ENCODE measurements at regions not wholly inside any gene's neighbourhood (a gene's known extent, or its start where the extent isn't known, plus 50 kb on each side); places are given as distances from the start of the nearest gene placed in this dataset.

- no peak overlapping the region for H3K27ac ChIP-seq (ENCODE audit: low read depth, low read length)
- no peaks in the 10 kb centered on the region for H3K36me3 ChIP-seq (ENCODE audit: control insufficient read depth in 2 of 4, insufficient read depth in 4 of 4, low read length in 3 of 4)
- DNase-seq (ENCODE audit: low read depth in 1 of 2, low spot score in 2 of 2) = no peak
- no peak overlapping the region for H2BK12ac ChIP-seq (ENCODE audit: low read depth, low read length)
- no peaks in the 10 kb centered on the region for H3K79me2 ChIP-seq (ENCODE audit: control insufficient read depth in 1 of 2, insufficient read depth in 2 of 2, low read length in 2 of 2)
- H4K20me1 ChIP-seq (replicated peaks in 1 of 2; ENCODE audit: control insufficient read depth in 1 of 2, insufficient read depth in 2 of 2, low read length in 2 of 2) = no peaks in the 10 kb centered on the region
- H3K56ac ChIP-seq (replicated peaks; ENCODE audit: insufficient read length, low read depth, low read length) = no peak overlapping the region
- CTCF ChIA-PET (ENCODE audit: partially characterized antibody) = no interaction called here
- no peak overlapping the region for H3K4me3 ChIP-seq (ENCODE audit: extremely low read depth in 1 of 4, insufficient read depth in 2 of 4, low read depth in 3 of 4, low read length in 4 of 4)
- no peak overlapping the region for H3K18ac ChIP-seq (ENCODE audit: extremely low read depth, low read length)
- no peak overlapping the region for H2AFZ ChIP-seq (ENCODE audit: low read length)
- H4K8ac ChIP-seq (ENCODE audit: extremely low read depth, insufficient read depth, low read length) = no peak overlapping the region
- H3K9me3 ChIP-seq (ENCODE audit: insufficient read depth in 2 of 2, low read depth in 1 of 2, low read length in 1 of 2) = no peaks in the 10 kb centered on the region
- no peaks in the 10 kb centered on the region; the same call in 1 of the 2 replicates for H3K23me2 ChIP-seq (ENCODE audit: low read depth, low read length)
- no peaks in the 10 kb centered on the region for H3K79me1 ChIP-seq (ENCODE audit: low read depth, low read length)
- H3K23ac ChIP-seq (ENCODE audit: insufficient read length) = no peak overlapping the region
- no peak overlapping the region for H3K4ac ChIP-seq (replicated peaks; ENCODE audit: insufficient read length, low read depth, low read length)
- no peaks in the 10 kb centered on the region for H3K4me1 ChIP-seq (replicated peaks in 1 of 4; ENCODE audit: control insufficient read depth in 3 of 4, insufficient read depth in 4 of 4, low read length in 3 of 4)
- no peak overlapping the region for H2AK5ac ChIP-seq (ENCODE audit: low read depth, low read length)
- H2BK20ac ChIP-seq (ENCODE audit: low read length) = no peak overlapping the region
- POLR2A ChIA-PET (ENCODE audit: partially characterized antibody) = no interaction called here
- 97% methylated on average over 2 of the region's 2 CpGs; no CpG with 5 or more reads in 1 of the 2 experiments for WGBS, 2 experiments (ENCODE audit: extremely low coverage in 1 of 2, insufficient coverage in 1 of 2, insufficient read length in 1 of 2, insufficient replicate concordance in 2 of 2, low coverage in 1 of 2, low lambda C conversion rate in 2 of 2, missing lambda C conversion rate in 1 of 2)
- no peak overlapping the region for H4K5ac ChIP-seq (ENCODE audit: insufficient read length, low read depth, low read length)
- no peak overlapping the region for H3K9ac ChIP-seq (replicated peaks in 1 of 4; ENCODE audit: extremely low read depth in 1 of 4, low read depth in 3 of 4, low read length in 3 of 4)
- no peak overlapping the region for H4K91ac ChIP-seq (replicated peaks; ENCODE audit: insufficient read length, low read length)
- H2BK120ac ChIP-seq (replicated peaks; ENCODE audit: low read depth, low read length) = no peak overlapping the region
- no peak overlapping the region for H3K14ac ChIP-seq (ENCODE audit: insufficient read length)
- no peak overlapping the region for H2BK15ac ChIP-seq (ENCODE audit: low read length)
- no peak overlapping the region for H2BK5ac ChIP-seq (ENCODE audit: low read depth, low read length)
- H3K4me2 ChIP-seq (ENCODE audit: insufficient read depth in 1 of 2, low read depth in 2 of 2, low read length in 2 of 2) = no peak overlapping the region
- H3K27me3 ChIP-seq (replicated peaks in 1 of 4; ENCODE audit: control insufficient read depth in 3 of 4, extremely low read depth in 1 of 4, insufficient read depth in 3 of 4, low read length in 3 of 4) = no peaks in the 10 kb centered on the region
- no peak for FAIRE-seq
- TF ChIP-seq SRF (IDR thresholded peaks at IDR 0.05; ENCODE audit: low read depth, low read length) = no peak
- TF ChIP-seq RFX5 (IDR thresholded peaks at IDR 0.05; ENCODE audit: borderline replicate concordance, low read depth, low read length) = no peak
- TF ChIP-seq YY1 (IDR thresholded peaks at IDR 0.05; ENCODE audit: low read depth, low read length) = no peak
- no peak for TF ChIP-seq GABPA (IDR thresholded peaks at IDR 0.05; ENCODE audit: borderline replicate concordance, insufficient read depth, low read length)
- TF ChIP-seq CTCF (IDR thresholded peaks at IDR 0.05; ENCODE audit: control extremely low read depth in 1 of 3, insufficient read depth in 1 of 3, low read depth in 1 of 3, low read length in 3 of 3) = no peak
- no peak for TF ChIP-seq ZNF274 (IDR thresholded peaks at IDR 0.05; ENCODE audit: borderline replicate concordance, extremely low read depth, low read length)
- no peak for TF ChIP-seq ASH2L (IDR thresholded peaks at IDR 0.05; ENCODE audit: low read length)
- no peak for TF ChIP-seq TAF1 (IDR thresholded peaks at IDR 0.05; ENCODE audit: low read depth, low read length)
- no peak for TF ChIP-seq RBBP5 (IDR thresholded peaks at IDR 0.05; ENCODE audit: borderline replicate concordance, low read depth, low read length)
- TF ChIP-seq EGR1 (IDR thresholded peaks at IDR 0.05; ENCODE audit: borderline replicate concordance, low read depth, low read length) = no peak
- no peak for TF ChIP-seq POU5F1 (IDR thresholded peaks at IDR 0.05; ENCODE audit: low read depth, low read length)
- no peak for TF ChIP-seq CTBP2 (IDR thresholded peaks at IDR 0.05; ENCODE audit: borderline replicate concordance, insufficient read depth, insufficient read length, low read length)
These were observed 95.2 kb upstream of the PTER start for GRCh38 chr10:16341637-16342036.
